Parathyroid adenoma (tissue), 2 donors: ENCODE measurements at regions not wholly inside any gene's neighbourhood (a gene's known extent, or its start where the extent isn't known, plus 50 kb on each side); places are given as distances from the start of the nearest gene placed in this dataset.
"Not testable (repeated sequence)": the region's sequence is repeated elsewhere in the genome, so short reads cannot be mapped to it uniquely, and the experiment has no call there.

Source experiments
- H2AFZ ChIP-seq: fragments of 300-600 bp; sonication (generic); one replicate; pipeline ENCODE4 v1.7.0; 2017; ENCODE audit warnings: antibody characterized with exemption, mild to moderate bottlenecking
- H3K27ac ChIP-seq: fragments of 300-600 bp; sonication (generic); one replicate; pipeline ENCODE4 v1.7.0; 2017
- H3K27me3 ChIP-seq: fragments of 300-600 bp; sonication (generic); one replicate; pipeline ENCODE4 v1.7.0; 2017; ENCODE audit warnings: low read length; ENCODE audit not compliant: control insufficient read depth, insufficient read depth
- H3K36me3 ChIP-seq: fragments of 300-600 bp; sonication (generic); one replicate; pipeline ENCODE4 v1.7.0; 2017; ENCODE audit warnings: low read length; ENCODE audit not compliant: control insufficient read depth, insufficient read depth
- H3K4me1 ChIP-seq: fragments of 300-600 bp; sonication (generic); one replicate; pipeline ENCODE4 v1.7.0; 2017; ENCODE audit warnings: control low read depth
- H3K4me2 ChIP-seq: fragments of 300-600 bp; sonication (generic); one replicate; pipeline ENCODE4 v1.7.0; 2017; ENCODE audit warnings: low read length
- H3K4me3 ChIP-seq: fragments of 300-600 bp; sonication (generic); one replicate; pipeline ENCODE4 v1.7.0; 2017; ENCODE audit warnings: low read depth, low read length
- H3K79me2 ChIP-seq: fragments of 300-600 bp; sonication (generic); one replicate; pipeline ENCODE4 v1.7.0; 2017; ENCODE audit warnings: control low read depth
- H3K9ac ChIP-seq: fragments of 300-600 bp; sonication (generic); one replicate; pipeline ENCODE4 v1.7.0; 2017; ENCODE audit warnings: mild to moderate bottlenecking
- H3K9me3 ChIP-seq: fragments of 300-600 bp; sonication (generic); one replicate; pipeline ENCODE4 v1.7.0; 2017; ENCODE audit warnings: low read length; ENCODE audit not compliant: control insufficient read depth
- TF ChIP-seq, protein P1 (sequence below): fragments of 300-600 bp; sonication (generic); IDR thresholded peaks from one replicate; pipeline ENCODE4 v1.7.0; 2017; ENCODE audit warnings: antibody characterized with exemption, mild to moderate bottlenecking
- donor health status: primary hyperparathyroidism.

DNA sequence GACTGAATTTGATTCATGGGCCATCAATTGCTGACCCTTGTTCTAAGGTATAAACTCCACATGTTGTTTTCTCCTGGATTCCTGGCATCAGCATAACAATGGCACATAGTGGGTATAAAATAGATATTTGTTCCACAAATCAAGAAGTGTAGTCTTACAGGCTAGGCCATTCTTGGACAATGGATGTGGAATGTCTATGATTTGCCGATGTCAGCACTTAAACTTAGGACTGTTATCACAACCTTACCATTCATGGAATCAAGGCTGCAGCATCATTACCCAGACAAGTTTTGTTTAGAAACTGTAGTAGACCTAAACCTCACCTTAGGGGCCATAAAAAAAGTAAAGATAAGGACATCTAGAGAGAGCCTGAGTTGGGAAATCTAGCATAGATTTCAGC lies 680.0 kb downstream of the BRINP1 start:
- H3K27me3 ChIP-seq: no peaks in the 10 kb centered on the region
- H3K4me3 ChIP-seq: no peak overlapping the region
- no peaks in the 10 kb centered on the region for H3K4me1 ChIP-seq
- H3K9me3 ChIP-seq: no peaks in the 10 kb centered on the region
- no peak overlapping the region for H3K27ac ChIP-seq
- TF ChIP-seq, protein P1, sequence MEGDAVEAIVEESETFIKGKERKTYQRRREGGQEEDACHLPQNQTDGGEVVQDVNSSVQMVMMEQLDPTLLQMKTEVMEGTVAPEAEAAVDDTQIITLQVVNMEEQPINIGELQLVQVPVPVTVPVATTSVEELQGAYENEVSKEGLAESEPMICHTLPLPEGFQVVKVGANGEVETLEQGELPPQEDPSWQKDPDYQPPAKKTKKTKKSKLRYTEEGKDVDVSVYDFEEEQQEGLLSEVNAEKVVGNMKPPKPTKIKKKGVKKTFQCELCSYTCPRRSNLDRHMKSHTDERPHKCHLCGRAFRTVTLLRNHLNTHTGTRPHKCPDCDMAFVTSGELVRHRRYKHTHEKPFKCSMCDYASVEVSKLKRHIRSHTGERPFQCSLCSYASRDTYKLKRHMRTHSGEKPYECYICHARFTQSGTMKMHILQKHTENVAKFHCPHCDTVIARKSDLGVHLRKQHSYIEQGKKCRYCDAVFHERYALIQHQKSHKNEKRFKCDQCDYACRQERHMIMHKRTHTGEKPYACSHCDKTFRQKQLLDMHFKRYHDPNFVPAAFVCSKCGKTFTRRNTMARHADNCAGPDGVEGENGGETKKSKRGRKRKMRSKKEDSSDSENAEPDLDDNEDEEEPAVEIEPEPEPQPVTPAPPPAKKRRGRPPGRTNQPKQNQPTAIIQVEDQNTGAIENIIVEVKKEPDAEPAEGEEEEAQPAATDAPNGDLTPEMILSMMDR: no peak
- no peak overlapping the region for H3K4me2 ChIP-seq
- H2AFZ ChIP-seq: no peak overlapping the region
- H3K9ac ChIP-seq: no peak overlapping the region
- no peaks in the 10 kb centered on the region for H3K36me3 ChIP-seq
- no peaks in the 10 kb centered on the region for H3K79me2 ChIP-seq

DNA sequence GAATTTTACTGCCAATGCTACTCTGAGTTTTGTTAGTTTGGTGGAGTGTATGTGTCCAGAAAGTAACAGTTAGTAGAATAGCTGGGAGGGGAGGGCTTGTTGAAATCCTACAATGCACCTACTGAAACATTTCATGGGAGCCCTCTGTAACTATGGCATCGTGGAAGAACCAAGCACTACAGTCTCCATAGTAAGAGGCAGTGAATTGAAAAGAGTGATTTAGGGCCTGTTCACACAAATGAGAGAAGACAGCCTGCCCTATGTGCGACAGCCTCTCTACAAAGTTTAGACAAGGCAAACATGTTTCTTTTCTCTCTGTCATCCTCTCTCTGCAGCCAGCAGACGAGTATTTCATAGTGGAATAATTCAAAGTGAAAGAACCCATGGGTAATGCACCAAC lies 676.6 kb downstream of the BRINP1 start:
- H3K9ac ChIP-seq: no peak overlapping the region
- TF ChIP-seq, protein P1: no peak
- H3K4me3 ChIP-seq: no peak overlapping the region
- H2AFZ ChIP-seq: no peak overlapping the region
- no peak overlapping the region for H3K4me2 ChIP-seq
- no peak overlapping the region for H3K27ac ChIP-seq
- no peaks in the 10 kb centered on the region for H3K79me2 ChIP-seq
- no peaks in the 10 kb centered on the region for H3K27me3 ChIP-seq
- no peaks in the 10 kb centered on the region for H3K9me3 ChIP-seq
- no peaks in the 10 kb centered on the region for H3K36me3 ChIP-seq
- no peaks in the 10 kb centered on the region for H3K4me1 ChIP-seq

DNA sequence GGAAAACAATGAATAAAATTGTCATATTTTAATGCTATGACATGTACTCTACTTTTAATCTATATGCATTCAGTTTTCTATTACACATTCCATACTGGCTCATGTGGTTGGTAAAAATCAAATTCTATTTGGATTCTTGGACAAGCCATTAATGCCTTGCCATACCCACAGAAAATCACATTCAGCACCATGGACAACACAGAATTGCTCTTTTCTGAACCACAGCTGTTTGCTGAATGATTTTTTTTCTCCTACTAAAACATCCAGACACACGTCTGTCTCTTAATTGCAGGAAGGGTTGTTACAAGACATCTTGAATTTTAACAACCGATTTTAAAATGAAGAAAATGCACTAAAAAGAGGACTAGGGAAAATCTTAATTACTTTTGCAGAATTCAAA lies 675.6 kb downstream of the BRINP1 start:
- Histone ChIP-seq H3K27ac (no peak overlapping the region), H3K79me2 (no peaks in the 10 kb centered on the region), H3K4me1 (no peaks in the 10 kb centered on the region), H2AFZ (no peak overlapping the region), H3K36me3 (no peaks in the 10 kb centered on the region), H3K4me3 (no peak overlapping the region), H3K9me3 (no peaks in the 10 kb centered on the region), H3K9ac (no peak overlapping the region), H3K27me3 (no peaks in the 10 kb centered on the region), H3K4me2 (no peak overlapping the region)
- TF ChIP-seq, protein P1: no peak

DNA sequence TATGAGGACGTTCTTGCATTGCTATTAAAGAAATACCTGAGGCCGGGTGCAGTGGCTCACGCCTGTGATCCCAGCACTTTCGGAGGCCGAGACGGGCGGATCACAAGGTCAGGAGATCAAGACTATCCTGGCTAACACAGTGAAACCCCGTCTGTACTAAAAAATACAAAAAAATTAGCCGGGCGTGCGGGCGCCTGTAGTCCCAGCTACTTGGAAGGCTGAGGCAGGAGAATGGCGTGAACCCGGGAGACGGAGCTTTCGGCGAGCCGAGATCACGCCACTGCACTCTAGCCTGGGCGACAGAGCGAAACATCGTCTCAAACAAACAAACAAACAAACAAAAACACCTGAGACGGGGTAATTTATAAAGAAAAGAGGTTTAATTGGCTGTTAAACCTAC lies 674.0 kb downstream of the BRINP1 start:
- H3K9ac ChIP-seq, H3K4me2 ChIP-seq: not testable (repeated sequence)

DNA sequence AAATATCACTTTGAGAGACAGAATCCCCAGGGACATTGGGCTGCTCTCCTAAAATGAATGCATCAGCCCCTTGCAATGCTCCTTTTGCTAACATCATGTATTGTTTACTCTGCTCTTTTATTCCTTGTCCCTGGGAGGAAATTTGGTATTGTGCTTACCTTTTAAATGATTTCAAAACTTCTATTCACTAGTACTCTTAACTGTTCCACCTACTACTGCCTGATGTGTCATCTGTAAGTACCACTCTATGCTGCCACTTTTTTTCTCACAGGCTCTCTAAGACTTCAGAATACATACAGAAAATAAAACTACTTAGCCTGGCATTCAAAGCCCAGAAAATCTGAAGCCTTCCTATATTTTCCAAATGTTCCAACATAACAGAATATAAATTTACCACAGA lies 667.2 kb downstream of the BRINP1 start:
- TF ChIP-seq, protein P1: no peak
- Histone ChIP-seq H3K4me3 (no peak overlapping the region), H3K27ac (no peak overlapping the region), H3K4me1 (no peaks in the 10 kb centered on the region), H3K36me3 (no peaks in the 10 kb centered on the region), H3K27me3 (no peaks in the 10 kb centered on the region), H3K9ac (no peak overlapping the region), H3K79me2 (no peaks in the 10 kb centered on the region), H3K4me2 (no peak overlapping the region), H2AFZ (no peak overlapping the region), H3K9me3 (no peaks in the 10 kb centered on the region)

More for the DNA sequence above, 674.0 kb downstream of the BRINP1 start:
- H2AFZ ChIP-seq, H3K27me3 ChIP-seq, H3K27ac ChIP-seq, H3K4me1 ChIP-seq, H3K9me3 ChIP-seq, H3K79me2 ChIP-seq, H3K36me3 ChIP-seq, H3K4me3 ChIP-seq: not testable (repeated sequence)
